Gastroesophageal sphincter (tissue), 3 donors: ENCODE measurements at regions not wholly inside any gene's neighbourhood (a gene's known extent, or its start where the extent isn't known, plus 50 kb on each side); places are given as distances from the start of the nearest gene placed in this dataset.

Experiments
- POLR2A ChIP-seq, 2 donors: fragments of 450-650 bp; IDR thresholded peaks; one replicate each; pipeline ENCODE4 v1.6.1; 2017; ENCODE audit warnings: antibody characterized with exemption in 2 of 2, mild to moderate bottlenecking in 2 of 2, moderate library complexity in 1 of 2
- TF ChIP-seq, protein P1 (sequence below), 4 experiments: fragments of 200-600 bp in 2 of 4; fragments of 450-650 bp in 2 of 4; sonication (generic) in 1 of 4; IDR thresholded peaks; one replicate each; pipeline ENCODE4 v1.5.1; 2017 to 2019; ENCODE audit warnings: antibody characterized with exemption in 4 of 4, mild to moderate bottlenecking in 2 of 4, moderate library complexity in 2 of 4

DNA sequence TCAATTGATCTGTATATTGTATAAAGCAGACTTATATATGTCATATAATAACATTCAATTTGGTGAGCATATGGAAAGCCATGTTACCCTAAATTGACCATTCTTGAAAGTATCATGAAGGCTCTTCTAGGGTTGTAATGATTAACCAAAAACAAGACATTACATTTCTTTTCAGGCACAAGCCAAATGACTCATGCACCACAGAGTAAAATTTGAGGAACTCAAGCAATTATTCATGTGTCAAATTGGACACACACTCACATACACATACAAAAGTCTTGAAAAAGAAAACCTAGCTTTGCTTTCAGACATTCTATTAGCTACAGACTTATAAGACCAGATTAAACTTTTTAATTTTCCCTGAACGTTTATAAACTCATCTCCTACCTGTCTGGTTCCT, 146.5 kb upstream of the PCDH18 start:
- TF ChIP-seq, protein P1, sequence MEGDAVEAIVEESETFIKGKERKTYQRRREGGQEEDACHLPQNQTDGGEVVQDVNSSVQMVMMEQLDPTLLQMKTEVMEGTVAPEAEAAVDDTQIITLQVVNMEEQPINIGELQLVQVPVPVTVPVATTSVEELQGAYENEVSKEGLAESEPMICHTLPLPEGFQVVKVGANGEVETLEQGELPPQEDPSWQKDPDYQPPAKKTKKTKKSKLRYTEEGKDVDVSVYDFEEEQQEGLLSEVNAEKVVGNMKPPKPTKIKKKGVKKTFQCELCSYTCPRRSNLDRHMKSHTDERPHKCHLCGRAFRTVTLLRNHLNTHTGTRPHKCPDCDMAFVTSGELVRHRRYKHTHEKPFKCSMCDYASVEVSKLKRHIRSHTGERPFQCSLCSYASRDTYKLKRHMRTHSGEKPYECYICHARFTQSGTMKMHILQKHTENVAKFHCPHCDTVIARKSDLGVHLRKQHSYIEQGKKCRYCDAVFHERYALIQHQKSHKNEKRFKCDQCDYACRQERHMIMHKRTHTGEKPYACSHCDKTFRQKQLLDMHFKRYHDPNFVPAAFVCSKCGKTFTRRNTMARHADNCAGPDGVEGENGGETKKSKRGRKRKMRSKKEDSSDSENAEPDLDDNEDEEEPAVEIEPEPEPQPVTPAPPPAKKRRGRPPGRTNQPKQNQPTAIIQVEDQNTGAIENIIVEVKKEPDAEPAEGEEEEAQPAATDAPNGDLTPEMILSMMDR (IDR thresholded peaks at IDR 0.05): no peak
- no peak for TF ChIP-seq POLR2A (IDR thresholded peaks at IDR 0.05)
